Epithelial cell of proximal tubule (primary cell): ENCODE measurements at regions not wholly inside any gene's neighbourhood (a gene's known extent, or its start where the extent isn't known, plus 50 kb on each side); places are given as distances from the start of the nearest gene placed in this dataset.

Source experiments
- DNase-seq: peaks from one replicate; pipeline ENCODE4 v3.0.0-alpha.2; 2011; ENCODE audit warnings: low read depth
- H3K4me3 ChIP-seq: 2 replicates; pipeline ENCODE4 v1.5.1; 2011; ENCODE audit warnings: low read depth, mild to moderate bottlenecking, low read length
- TF ChIP-seq, protein P1 (sequence below): conservative IDR thresholded peaks from 2 replicates; pipeline ENCODE4 v1.5.1; 2012; ENCODE audit warnings: low read depth, mild to moderate bottlenecking, low read length

DNA sequence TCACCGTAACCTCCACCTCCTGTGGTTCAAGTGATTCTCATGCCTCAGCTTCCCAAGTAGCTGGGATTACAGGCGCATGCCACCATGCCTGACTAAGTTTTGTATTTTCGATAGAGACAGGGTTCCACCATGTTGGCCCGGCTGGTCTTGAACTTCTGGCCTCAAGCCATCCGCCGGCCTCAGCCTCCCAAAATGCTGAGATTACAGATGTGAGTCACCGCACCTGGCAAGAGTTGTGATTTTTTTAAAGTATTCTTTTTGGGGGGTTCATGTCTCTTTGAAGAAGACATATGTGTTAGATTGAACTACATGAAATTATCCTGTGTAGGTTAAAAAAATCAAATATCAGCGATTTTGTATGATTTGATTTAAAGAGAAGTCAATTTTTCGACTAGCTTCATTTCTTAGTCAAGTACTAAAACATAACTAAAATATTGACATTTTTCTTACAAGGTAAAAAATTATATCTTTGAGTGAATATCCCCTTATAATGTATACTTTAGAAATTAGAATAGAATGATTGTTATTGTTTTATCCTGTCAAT lies 60.3 kb upstream of the ANTXR2 start:
- TF ChIP-seq, protein P1, sequence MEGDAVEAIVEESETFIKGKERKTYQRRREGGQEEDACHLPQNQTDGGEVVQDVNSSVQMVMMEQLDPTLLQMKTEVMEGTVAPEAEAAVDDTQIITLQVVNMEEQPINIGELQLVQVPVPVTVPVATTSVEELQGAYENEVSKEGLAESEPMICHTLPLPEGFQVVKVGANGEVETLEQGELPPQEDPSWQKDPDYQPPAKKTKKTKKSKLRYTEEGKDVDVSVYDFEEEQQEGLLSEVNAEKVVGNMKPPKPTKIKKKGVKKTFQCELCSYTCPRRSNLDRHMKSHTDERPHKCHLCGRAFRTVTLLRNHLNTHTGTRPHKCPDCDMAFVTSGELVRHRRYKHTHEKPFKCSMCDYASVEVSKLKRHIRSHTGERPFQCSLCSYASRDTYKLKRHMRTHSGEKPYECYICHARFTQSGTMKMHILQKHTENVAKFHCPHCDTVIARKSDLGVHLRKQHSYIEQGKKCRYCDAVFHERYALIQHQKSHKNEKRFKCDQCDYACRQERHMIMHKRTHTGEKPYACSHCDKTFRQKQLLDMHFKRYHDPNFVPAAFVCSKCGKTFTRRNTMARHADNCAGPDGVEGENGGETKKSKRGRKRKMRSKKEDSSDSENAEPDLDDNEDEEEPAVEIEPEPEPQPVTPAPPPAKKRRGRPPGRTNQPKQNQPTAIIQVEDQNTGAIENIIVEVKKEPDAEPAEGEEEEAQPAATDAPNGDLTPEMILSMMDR = no peak
- no peak for DNase-seq
- no peak overlapping the region for H3K4me3 ChIP-seq

DNA sequence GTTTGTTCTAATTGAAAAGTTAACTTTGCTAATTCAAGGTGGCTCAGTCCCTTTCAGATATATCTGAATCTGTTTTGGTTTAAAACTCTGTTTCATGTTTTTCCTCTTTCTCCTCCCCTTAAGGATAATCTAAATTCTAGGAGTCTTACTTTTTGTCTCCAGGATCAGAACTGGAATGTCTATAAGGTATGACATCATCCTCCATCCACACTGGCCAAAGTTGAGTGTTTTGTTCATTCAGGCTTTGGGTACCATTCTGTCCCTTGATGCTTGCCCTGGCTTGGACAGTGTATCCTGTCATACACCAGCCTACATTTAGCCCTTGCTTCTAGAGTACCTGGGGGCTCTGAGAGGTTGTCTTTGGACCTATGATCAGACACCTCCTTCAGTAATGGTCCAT lies 56.8 kb upstream of the ANTXR2 start:
- TF ChIP-seq, protein P1 = no peak
- no peak for DNase-seq
- H3K4me3 ChIP-seq = no peak overlapping the region

- H3K4me3 ChIP-seq = no peak overlapping the region
- no peak for DNase-seq
- TF ChIP-seq, protein P1 = no peak
Observed at GRCh38 chr4:80128941-80129340, 55.9 kb upstream of the ANTXR2 start.

- no peak for DNase-seq
- TF ChIP-seq, protein P1 = no peak
- H3K4me3 ChIP-seq = no peak overlapping the region
Observed at GRCh38 chr4:80127870-80128419, 54.9 kb upstream of the ANTXR2 start.

GRCh38 chr4:80126435-80126834 lies 53.4 kb upstream of the ANTXR2 start:
- DNase-seq = no peak
- TF ChIP-seq, protein P1 = no peak

GRCh38 chr4:80125252-80126177 lies 52.5 kb upstream of the ANTXR2 start:
- H3K4me3 ChIP-seq = no peak overlapping the region
- TF ChIP-seq, protein P1 = peak; percentile 66
- no peak for DNase-seq

More at GRCh38 chr4:80126435-80126834, 53.4 kb upstream of the ANTXR2 start:
- no peak overlapping the region for H3K4me3 ChIP-seq
